ENCODE measurements at regions not wholly inside any gene's neighbourhood (a gene's known extent, or its start where the extent isn't known, plus 50 kb on each side); places are given as distances from the start of the nearest gene placed in this dataset.
"Not testable (repeated sequence)": the region's sequence is repeated elsewhere in the genome, so short reads cannot be mapped to it uniquely, and the experiment has no call there.

DNA sequence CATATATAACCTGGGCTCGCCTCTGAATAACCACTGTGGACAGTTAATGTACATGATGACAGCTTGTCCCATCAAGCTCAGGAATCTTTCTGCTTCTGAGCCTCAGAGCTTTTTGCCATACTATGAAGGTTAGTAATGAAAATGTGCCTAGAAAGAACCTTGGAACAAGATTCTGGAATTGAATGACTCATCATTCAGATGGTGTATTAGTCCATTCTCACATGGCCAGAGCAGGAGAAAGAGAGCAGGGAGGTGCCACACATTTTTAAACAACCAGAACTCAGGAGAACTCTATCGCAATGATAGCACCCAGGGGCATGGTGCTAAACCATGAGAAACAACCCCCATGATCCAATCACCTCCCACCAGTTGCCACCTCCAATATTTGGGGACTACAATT is 542.1 kb downstream of the PRR16 start:
- no peak for DNase-seq (ENCODE audit: low spot score)

DNA sequence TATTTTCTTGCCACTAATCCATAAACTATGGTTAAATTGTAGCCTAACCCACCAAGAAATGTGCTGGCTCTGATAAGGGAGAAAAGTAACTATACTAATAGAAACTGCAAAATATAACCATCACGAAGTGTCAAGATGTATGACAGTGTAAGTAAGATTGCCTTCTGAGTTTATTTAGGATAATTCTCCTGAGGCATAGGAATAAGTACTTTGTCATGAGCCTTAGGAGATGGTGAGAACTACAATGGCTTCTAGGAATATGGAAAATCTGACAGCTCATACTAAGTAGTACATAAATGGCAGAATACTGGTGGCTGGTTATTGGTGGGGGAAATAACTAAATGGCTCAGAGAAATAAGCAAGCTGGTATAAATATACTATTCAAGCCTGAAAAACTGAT is 543.9 kb downstream of the PRR16 start:
- no peak for DNase-seq (ENCODE audit: low spot score)

DNA sequence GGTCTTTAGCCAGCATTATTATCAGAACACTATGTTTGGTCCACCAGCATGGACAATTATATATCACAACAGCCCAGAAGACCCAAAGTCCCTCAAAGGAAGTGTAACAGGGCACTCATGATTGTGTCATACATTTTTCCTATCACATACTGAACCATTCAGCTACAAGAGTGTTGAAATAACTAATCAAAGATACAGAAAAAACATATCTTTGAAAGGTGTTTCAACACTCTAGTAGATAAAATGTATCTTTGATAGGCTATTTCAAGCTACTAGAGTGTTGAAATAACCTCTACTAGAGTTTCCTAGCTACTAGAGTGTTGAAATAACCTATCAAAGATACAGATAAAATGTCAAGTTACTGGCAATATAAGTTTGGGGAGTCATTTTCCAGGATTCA is 545.0 kb downstream of the PRR16 start:
- DNase-seq (ENCODE audit: low spot score): no peak

DNA sequence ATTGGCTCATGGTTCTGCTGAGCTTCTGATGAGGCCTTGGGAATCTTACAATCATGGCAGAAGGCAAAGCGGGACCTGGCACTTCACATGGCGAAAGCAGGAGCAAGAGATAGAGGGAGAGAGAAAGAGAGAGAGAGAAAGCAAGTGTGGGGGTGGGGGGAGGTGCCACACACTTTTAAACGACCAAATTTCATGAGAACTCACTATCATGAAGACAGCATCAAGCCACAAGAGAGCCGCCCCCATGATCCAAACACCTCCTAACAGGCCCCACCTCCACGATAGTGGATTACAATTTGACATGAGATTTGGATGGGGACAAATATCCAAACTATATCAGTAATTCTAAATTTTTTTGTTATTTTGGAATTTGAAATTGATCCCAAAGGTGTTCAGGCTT is 553.9 kb downstream of the PRR16 start:
- DNase-seq (ENCODE audit: low spot score): no peak

DNA sequence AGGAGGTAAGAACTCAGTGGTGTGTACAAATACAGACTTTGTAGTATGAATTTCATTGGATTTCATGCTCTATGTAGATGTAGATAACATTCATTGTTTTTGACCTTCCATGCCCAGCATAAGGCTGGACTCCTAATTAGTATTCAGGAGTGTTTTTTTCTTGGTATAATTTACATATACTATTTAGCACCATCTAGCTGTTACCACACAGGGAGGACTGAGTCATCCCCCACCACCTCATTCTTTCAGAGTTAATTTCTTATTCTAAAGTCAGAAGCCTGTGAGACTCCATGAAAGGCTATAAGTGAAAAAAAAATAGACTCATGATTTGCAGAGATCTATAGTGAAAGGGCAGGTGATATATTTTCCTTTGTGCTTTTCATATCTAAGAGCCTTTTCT is 555.0 kb downstream of the PRR16 start:
- no peak for DNase-seq (ENCODE audit: low spot score)

DNA sequence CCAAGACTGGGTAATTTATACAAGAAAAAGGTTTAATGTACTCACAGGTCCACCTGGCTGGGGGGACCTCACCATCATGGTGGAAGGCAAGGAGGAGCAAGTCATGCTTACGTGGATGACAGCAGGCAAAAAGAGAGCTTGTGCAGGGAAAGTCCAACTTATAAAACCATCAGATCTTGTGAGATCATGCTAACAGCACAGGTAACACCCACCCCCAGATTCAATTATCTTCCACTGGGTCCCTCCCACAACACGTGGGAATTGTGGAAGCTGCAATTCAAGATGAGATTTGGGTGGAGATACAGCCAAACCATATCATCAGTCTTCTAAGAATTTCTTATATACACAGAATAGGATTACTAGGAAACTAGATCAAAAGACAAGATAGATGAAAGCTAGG is 555.6 kb downstream of the PRR16 start:
- no peak for DNase-seq (ENCODE audit: low spot score)

DNA sequence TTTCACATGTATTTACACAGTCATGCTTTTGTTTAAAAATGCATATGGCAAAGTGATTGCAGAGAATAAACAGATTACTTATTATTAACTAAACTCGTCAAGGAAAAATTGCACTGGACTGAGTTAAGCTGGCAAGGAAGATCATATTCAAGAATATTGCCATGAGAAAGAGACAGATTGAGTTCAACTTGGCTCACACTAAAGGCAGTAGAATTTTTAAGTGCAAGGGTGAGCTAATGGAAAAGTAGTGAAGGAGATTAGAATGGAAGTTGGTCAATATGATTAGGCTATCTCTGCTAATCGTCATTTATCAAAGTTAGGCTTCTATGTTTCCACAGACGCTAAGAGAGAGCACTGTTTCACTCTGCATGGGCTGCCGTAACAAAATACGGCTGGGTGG is 557.6 kb downstream of the PRR16 start:
- no peak for DNase-seq (ENCODE audit: low spot score)

DNA sequence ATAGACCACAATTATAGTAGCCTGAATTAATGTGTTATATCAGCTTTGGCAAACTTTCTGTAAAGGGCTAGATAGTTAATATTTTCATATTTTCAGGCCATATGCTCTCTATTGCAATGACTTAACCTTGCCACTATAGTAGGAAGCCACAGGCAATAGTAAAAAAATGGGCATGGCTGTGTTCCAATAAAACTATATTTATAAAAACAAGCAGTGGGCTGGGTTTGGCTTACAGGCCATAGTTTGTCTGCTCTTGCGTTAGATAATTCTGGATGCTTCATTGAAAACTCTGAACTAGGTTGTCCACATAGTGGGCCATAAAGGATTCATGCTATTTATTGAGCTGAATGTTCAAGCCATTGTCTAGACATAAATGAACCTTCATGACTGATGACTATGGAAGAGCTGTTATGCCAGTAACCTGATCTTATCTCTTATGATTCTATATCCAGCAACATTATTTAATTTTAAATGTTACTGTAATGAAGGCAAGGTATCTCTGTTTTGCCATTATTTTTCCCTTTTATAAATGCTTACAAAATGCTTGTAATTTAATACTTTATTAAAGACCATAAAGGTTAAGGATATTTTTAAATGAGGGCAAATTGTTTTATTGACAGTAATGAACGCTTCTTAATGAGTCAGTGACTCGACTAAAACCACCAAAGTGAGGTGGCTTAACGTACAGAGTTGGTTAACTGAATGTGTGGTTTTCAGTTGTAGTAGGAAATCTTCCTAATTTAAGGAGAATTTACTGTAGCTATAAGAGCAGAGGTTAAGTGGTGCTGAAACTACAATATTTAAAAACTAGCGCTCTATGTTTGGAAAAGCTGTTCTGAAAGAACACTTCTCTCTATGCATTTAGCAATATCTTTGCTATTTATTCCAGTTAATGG is 560.6 kb downstream of the PRR16 start:
- no peak for DNase-seq (ENCODE audit: low spot score)

DNA sequence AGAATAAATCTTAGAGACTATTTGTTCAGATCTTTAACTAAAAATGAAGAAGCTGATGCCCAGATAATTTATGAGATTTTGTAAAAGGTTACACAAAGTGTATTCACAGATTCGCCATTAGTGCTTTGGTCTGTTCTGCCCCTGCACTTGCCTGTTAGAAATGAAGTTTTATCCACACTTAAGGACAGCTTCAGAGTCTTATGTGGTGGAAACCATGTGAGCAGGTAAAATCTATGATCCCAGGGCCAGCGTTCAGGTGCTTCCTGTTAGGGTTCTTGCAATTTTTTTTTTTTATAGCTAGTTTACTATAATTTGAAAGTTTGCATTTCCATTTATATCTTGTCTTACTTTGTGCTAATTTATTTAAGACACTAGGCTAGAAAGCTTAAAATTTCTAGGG is 561.6 kb downstream of the PRR16 start:
- no peak for DNase-seq (ENCODE audit: low spot score)

DNA sequence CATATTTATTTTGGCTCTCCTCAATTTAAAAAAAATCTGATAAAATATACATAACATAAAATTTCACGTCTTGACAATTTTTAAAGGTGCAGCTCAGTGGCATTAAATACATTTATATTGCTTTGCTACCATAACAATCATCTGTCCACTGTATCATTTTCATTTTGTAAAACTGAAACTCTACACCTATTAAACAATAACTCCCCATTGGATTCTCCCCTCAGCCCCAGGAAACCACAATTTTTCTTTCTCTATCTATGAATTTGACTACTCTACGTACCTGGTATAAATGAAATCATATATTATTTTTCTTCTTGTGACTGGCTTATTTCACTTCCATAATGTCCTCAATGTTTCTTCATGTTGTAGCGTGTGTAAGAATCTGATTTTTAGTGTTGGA is 563.5 kb downstream of the PRR16 start:
- no peak for DNase-seq (ENCODE audit: low spot score)

DNA sequence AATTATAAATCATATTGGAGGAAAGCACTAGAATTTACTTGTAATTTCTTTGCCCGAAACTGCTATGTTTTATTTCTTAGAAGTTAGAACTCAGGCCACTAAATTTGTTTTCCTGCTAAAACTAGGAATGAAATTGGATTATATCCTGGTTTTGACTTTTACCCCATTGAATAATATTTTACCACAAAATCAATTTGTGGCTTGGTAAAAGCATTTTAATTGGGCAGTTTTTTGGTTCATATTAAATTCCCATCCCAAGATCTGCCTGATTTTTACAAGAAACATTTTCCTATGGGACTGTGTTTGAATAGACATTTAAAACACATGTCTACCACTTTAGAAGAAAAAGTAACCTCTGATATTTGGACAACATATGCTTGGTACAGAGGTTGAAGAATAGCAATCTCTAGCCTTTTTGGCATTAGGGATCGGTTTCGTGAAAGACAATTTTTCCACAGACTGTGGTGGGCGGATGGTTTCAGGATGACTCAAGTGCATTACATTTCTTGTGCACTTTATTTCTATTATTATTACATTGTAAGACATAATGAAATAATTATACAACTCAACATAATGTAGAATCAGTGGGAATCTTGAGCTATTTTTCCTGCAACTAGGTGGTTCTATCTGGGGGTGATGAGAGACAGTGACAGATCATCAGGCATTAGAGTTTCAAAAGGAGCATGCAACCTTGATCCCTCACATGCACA is 565.6 kb downstream of the PRR16 start:
- DNase-seq (ENCODE audit: low spot score): no peak

DNA sequence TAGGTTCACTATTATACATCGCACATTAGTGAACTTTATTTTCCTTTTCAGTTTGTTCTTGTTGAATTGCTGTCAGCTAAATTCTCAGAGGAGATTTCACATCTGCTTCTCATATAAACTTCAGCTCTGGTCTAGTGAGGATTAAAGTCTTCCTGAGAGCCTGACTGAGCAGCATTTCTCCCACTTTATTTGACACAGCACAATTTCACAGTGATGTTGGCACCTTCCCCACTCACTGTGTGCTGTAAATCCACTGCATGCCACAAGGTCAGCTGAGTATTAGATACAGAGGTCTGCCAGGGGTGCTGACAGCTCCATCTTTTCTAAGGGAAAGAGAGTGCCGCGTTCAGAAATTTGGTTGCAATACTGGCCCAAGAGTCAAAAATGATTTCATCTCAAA is 567.4 kb downstream of the PRR16 start:
- no peak for DNase-seq (ENCODE audit: low spot score)

DNA sequence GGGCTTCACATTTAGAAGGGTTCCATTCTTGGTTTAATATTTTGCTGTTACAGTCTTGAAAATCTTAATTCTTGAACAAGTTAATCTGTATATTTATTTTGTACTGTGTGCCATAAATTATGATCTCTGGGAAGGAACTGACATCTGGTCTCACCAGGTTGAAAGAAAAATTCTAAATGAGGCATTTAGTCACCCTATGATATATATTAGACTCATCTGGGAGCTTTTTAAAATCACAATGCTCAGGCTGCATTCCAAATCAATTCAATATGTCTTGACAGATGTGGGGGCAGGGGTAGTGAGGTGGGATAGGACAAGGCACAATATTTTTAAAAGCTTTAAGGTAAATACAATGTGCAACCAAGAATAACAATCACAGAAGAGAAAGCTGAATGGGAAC is 569.2 kb downstream of the PRR16 start:
- DNase-seq (ENCODE audit: low spot score): no peak

DNA sequence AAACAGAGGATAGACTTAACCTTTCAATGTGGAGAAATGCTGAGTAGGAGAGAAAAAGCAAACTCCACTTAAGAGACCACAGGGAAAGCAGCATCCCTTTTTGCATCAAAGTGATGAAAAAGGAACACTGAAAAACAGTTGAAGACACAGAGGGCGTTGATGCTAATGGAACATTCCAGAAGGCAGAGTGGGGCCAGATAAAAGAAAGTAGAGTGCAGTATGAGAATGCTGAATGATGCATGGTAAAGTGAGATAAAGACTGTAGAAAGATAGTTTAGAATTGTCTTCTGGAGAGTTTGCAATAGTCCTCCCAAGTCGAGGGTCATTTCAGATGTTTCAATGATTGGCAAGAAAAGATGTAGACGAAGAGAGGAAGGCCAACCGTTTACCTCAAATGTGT is 574.3 kb downstream of the PRR16 start:
- DNase-seq (ENCODE audit: low spot score): no peak

DNA sequence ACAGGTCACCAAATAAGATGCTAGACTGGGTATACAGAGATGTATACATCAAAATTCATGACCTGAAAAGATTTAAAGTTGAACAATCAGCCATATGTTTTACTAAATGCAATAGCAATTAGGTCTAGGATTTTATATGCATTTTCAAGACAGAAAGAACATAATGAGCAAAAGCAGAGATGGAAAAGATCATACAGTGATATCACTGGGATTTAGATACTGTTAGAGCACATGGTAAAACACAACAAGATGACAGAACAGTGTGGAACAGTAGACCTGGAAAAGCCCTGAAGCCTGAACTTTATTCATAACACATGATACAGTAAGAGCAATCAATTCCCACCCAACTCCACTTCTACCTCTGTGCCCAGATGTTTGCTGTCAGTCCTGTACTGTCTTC is 585.9 kb downstream of the PRR16 start:
- no peak for DNase-seq (ENCODE audit: low spot score)

DNA sequence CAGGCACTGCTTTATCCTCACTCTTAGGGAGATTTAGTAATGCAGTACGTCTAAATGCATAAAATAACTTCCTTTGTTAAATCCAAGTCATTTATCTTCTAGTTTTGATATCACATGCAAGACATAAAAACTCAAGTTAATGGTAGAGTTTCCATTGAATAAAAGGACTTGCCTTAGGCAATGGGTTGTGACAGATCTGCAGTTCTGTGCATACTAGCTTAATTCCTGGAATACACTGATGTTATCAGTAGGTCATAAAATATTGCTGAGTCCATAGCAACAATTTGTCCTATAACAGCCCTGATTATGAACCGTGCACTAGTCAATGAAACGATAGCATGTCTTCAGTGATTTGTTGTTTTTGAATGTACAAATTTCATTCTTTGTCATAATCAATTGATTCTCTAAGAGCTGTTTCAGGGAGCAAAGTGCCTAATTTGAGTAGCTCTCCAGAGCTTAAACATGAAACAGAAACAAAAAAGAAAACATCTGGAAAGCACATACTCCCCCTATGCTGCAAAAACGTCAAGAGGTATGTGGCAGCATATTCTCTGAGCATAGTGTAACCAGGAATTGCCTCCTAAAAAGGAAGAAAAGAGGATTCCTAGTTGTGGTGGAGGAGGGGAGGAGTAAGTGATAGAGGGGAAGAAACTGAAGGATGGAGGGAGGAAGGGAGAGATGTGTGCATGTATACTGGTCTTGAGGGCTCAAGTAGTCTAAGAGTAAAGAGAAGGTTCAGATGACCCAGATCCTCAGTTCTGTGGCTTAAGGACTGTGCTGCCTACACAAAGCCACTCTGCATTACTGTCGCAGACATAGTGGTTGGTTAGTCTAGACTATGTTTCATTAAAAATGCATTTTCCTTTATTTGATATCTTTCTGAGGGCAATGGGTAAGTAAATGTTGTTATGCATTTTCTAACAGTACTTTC is 589.2 kb downstream of the PRR16 start:
- no peak for DNase-seq (ENCODE audit: low spot score)

DNA sequence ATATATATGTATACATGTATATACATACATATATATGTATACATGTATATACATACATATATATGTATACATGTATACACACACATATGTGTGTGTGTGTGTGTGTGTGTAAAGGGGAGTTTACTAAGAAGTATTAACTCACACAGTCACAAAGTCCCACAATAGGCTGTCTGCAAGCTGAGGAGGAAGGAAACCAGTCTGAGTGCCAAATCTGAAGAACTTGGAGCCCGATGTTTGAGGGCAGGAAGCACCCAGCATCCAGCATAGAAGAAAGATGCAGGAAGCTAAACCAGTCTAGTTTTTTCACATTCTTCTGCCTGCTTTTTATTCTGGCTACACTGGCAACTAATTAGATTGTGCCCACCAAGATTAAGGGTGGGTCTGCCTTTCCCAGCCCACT is 591.5 kb downstream of the PRR16 start:
- DNase-seq (ENCODE audit: low spot score): no peak

DNA sequence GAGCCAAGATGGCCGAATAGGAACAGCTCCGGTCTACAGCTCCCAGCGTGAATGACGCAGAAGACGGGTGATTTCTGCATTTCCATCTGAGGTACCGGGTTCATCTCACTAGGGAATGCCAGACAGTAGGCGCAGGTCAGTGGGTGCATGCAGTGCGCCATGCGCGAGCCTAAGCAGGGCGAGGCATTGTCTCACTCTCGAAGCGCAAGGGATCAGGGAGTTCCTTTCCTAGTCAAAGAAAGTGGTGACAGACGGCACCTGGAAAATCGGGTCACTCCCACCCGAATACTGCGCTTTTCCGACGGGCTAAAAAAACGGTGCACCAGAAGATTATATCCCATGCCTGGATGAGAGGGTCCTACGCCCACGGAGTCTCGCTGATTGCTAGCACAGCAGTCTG is 600.1 kb downstream of the PRR16 start:
- DNase-seq (ENCODE audit: low spot score): not testable (repeated sequence)

DNA sequence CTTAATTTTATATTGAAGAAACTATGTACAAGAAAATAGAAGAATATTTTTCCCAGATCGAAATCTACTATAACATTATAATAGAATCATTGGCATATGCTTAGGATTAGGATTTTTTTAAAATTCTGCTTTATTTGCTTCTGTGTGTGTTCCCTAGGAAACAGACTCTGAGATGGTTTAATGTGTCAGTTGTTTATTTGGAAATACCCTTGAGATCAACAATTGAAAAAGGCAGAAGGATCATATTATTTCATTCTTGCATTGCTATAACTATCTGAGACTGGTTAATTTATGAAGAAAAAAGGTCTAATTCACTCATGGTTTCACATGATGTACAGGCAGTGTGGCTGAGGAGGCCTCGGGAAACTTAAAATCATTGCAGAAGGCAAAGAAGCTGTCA is 622.6 kb downstream of the PRR16 start:
- no peak for DNase-seq (ENCODE audit: low spot score)

DNA sequence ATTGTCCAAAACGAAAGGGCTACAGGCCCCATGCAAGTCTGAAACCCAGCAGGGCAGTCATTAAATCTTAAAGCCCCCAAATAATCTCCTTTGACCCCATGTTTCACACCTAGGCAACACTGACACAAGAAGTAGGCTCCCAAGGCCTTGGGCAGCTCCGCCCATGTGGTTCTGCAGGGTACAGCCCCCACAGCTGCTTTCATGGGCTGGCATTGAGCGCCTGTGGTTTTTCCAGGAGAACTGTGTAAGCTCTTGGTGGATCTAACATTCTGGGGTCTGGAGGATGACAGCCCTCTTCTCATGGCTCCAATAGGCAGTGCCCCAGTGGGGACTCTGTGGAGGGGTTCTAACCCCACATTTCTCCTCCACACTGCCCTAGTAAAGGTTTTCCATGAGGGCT is 623.5 kb downstream of the PRR16 start:
- no peak for DNase-seq (ENCODE audit: low spot score)

DNA sequence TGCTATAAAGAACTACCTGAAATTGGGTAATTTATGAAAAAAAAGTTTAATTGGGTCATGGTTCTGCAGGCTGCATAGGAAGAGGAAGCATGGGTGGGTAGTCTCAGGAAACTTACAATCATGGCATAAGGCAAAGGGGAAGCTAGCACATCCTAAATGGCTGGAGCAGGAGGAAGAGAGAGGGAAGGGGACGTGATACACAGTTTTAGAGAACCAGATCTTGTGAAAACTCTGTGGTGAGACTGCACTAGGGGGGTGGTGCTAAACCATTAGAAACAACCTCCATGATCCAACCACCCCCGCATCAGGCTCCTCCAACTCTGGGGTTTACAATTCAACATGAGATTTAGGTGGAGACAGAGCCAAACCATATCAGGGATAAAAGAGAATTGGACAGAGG is 624.2 kb downstream of the PRR16 start:
- DNase-seq (ENCODE audit: low spot score): no peak

DNA sequence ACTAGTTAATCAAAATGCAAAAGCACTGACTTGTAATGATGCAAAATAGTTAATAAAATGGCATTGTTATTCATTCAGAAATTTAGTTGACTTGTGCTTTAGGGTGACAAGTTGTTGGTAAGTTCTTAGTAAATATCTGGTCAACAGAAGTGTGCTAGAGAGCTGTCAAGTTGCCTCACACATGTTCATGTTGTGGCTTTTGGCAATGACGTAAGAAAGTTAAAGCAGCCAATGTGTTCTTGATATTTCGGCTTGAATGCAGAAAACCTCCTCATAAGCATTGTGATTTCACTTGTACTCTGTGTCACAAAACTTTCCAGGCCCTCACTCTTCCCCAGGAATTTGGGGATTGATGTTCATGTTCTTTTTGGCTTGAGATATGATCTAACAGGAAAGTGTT is 626.7 kb downstream of the PRR16 start:
- no peak for DNase-seq (ENCODE audit: low spot score)

DNA sequence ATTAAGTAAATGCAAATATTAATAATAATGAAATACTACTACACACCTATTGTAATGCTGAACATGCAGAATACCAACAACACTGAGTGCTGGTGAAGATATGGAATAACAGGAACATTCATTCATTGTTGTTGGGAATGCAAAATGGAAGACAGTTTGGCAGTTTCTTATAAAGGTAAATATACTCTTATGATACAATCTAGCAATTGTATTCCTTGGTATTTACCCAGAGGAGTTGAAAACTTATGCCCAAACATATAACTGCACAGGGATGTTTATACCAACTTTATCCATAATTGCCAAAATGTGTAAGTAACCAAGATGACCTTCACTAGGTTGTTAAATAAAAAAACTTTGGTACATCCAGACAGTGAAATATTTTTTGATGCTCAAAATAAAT is 636.8 kb downstream of the PRR16 start:
- DNase-seq (ENCODE audit: low spot score): no peak

All from Ammon's horn (tissue), 1 donor.